CD4-positive, alpha-beta memory T cell (primary cell): ENCODE measurements at regions not wholly inside any gene's neighbourhood (a gene's known extent, or its start where the extent isn't known, plus 50 kb on each side); places are given as distances from the start of the nearest gene placed in this dataset.

Experiments used
- CTCF ChIA-PET: fragments of 350-600 bp; sonication (Branson Sonifier 250); formaldehyde crosslinking; loops from one replicate; lab custom pipeline; 2021; ENCODE audit warnings: inconsistent platforms; ENCODE audit not compliant: partially characterized antibody; lab: Charles Lee
- POLR2A ChIA-PET: fragments of 350-600 bp; sonication (Branson Sonifier 250); formaldehyde crosslinking; loops from one replicate; lab custom pipeline; 2021; ENCODE audit not compliant: partially characterized antibody; lab: Charles Lee
- DNase-seq, 5 donors: peaks; one replicate each; pipeline versions ENCODE4 v3.0.0 to v3.0.0-alpha.2; 2020 to 2022; ENCODE audit warnings: mixed read lengths in 1 of 5
- H3K27ac ChIP-seq: one replicate; pipeline ENCODE4 v1.7.0; 2013; ENCODE audit warnings: low read depth, low read length
- H3K27me3 ChIP-seq: 2 replicates; pipeline ENCODE4 v1.7.0; 2013; ENCODE audit warnings: mild to moderate bottlenecking, low read length, moderate library complexity; ENCODE audit not compliant: insufficient read depth
- H3K36me3 ChIP-seq: 2 replicates; pipeline ENCODE4 v1.7.0; 2013; ENCODE audit warnings: mild to moderate bottlenecking, low read length, moderate library complexity; ENCODE audit not compliant: insufficient read depth
- H3K4me1 ChIP-seq: 2 replicates; pipeline ENCODE4 v1.7.0; 2013; ENCODE audit warnings: mild to moderate bottlenecking, low read length, moderate library complexity; ENCODE audit not compliant: insufficient read depth
- H3K4me3 ChIP-seq, 2 donors: one replicate each; pipeline ENCODE4 v1.7.0; 2013; ENCODE audit warnings: low read length in 2 of 2, mild to moderate bottlenecking in 1 of 2
- H3K9me3 ChIP-seq, 2 donors: one replicate each; pipeline ENCODE4 v1.7.0; 2013; ENCODE audit warnings: low read length in 2 of 2, control low read depth in 1 of 2; ENCODE audit not compliant: control insufficient read depth in 1 of 2
- H3K27ac Mint-ChIP-seq, 7 donors: one replicate each; pipeline ENCODE4 v1.8.0; 2020 to 2021; ENCODE audit warnings: mixed read lengths in 7 of 7, mild to moderate bottlenecking in 6 of 7, inconsistent platforms in 3 of 7, moderate library complexity in 3 of 7
- H3K27me3 Mint-ChIP-seq, 2 donors: one replicate each; pipeline ENCODE4 v1.8.0; 2020 to 2021; ENCODE audit warnings: mixed read lengths in 2 of 2
- H3K36me3 Mint-ChIP-seq, 2 donors: one replicate each; pipeline ENCODE4 v1.8.0; 2020 to 2021; ENCODE audit warnings: mixed read lengths in 2 of 2, inconsistent platforms in 1 of 2, mild to moderate bottlenecking in 1 of 2
- H3K4me1 Mint-ChIP-seq, 4 donors: one replicate each; pipeline ENCODE4 v1.8.0; 2020 to 2021; ENCODE audit warnings: mixed read lengths in 4 of 4, mild to moderate bottlenecking in 1 of 4
- H3K4me3 Mint-ChIP-seq, 8 donors: one replicate each; pipeline ENCODE4 v1.8.0; 2020 to 2021; ENCODE audit warnings: mixed read lengths in 8 of 8, mild to moderate bottlenecking in 7 of 8, moderate library complexity in 6 of 8, inconsistent platforms in 3 of 8
- H3K9me3 Mint-ChIP-seq, 8 donors: one replicate each; pipeline ENCODE4 v1.8.0; 2020 to 2021; ENCODE audit warnings: mixed read lengths in 8 of 8, mild to moderate bottlenecking in 5 of 8, inconsistent platforms in 3 of 8, moderate library complexity in 1 of 8
- intact Hi-C: fragments of 100-400 bp; cut with micrococcal nuclease; formaldehyde crosslinking; loops from one replicate; pipeline ENCODE4 v1.15.1; 2023

DNA sequence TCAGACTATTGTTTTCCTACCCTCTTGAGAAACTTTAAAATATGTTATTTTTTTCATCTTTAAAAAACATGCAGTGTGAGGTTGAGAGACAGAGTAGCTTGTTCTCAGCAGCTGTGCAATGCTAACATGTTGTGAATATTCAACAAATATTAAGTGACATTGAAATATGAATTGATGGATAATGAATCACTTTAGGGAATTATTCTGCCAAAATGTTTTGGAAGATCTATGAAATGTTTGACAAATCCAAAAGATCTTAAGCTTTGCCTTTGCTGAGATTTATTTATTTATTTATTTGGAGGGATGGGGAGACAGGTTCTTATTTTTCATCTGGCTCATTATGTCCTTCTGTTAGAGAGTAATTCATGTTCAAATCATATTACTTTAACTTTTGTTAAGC, 680.1 kb upstream of the CXADR start:
- Mint-ChIP-seq H3K4me1 (no peaks in the 10 kb centered on the region), H3K36me3 (no peaks in the 10 kb centered on the region), H3K27ac (no peak overlapping the region), H3K9me3 (peaks cover 0 to 11% (median under 1%) of the 10 kb centered on the region in 8 donors), H3K4me3 (no peak overlapping the region), H3K27me3 (no peaks in the 10 kb centered on the region)
- intact Hi-C loops = no loop called here
- Histone ChIP-seq H3K9me3 (no peaks in the 10 kb centered on the region), H3K36me3 (no peaks in the 10 kb centered on the region), H3K4me3 (no peak overlapping the region), H3K4me1 (no peaks in the 10 kb centered on the region), H3K27ac (no peak overlapping the region), H3K27me3 (no peaks in the 10 kb centered on the region)
- POLR2A ChIA-PET = no interaction called here
- no peak for DNase-seq
- CTCF ChIA-PET = no interaction called here

DNA sequence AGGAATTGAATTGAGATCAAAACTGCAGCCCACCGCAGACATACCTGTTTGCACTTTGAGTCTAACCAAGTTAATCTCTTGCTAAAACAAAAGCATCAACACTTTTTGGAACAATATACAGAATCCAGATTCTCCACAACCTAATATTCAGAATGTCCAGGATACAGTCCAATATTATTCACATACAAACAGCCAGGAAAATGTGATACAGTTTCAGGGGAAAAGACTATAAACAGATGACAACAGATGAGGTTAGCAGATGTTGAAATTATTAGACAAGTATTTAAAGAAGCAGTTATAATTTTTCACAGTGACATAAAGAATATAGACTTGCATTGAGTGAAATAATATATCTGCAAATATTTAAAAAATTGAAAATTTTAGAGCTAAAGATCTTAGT, 678.1 kb upstream of the CXADR start:
- intact Hi-C loops = no loop called here
- H3K4me3 Mint-ChIP-seq = no peak overlapping the region
- no peak overlapping the region for H3K4me3 ChIP-seq
- peaks cover 0 to 12% (median under 1%) of the 10 kb centered on the region in 8 donors for H3K9me3 Mint-ChIP-seq
- no peaks in the 10 kb centered on the region for H3K4me1 Mint-ChIP-seq
- H3K36me3 Mint-ChIP-seq = no peaks in the 10 kb centered on the region
- H3K27ac ChIP-seq = no peak overlapping the region
- POLR2A ChIA-PET = no interaction called here
- no peaks in the 10 kb centered on the region for H3K36me3 ChIP-seq
- H3K27me3 ChIP-seq = no peaks in the 10 kb centered on the region
- CTCF ChIA-PET = no interaction called here
- H3K9me3 ChIP-seq = no peaks in the 10 kb centered on the region
- no peaks in the 10 kb centered on the region for H3K4me1 ChIP-seq
- no peaks in the 10 kb centered on the region for H3K27me3 Mint-ChIP-seq
- DNase-seq = no peak
- H3K27ac Mint-ChIP-seq = no peak overlapping the region

GRCh38 chr21:16837321-16837720, 675.5 kb upstream of the CXADR start:
- intact Hi-C loops = no loop called here
- no peak overlapping the region for H3K4me3 ChIP-seq
- Mint-ChIP-seq H3K4me1 (no peaks in the 10 kb centered on the region), H3K4me3 (no peak overlapping the region), H3K9me3 (peaks cover 0 to 8% (median 0%) of the 10 kb centered on the region in 8 donors), H3K27ac (no peak overlapping the region), H3K27me3 (no peaks in the 10 kb centered on the region), H3K36me3 (no peaks in the 10 kb centered on the region)
- H3K36me3 ChIP-seq = no peaks in the 10 kb centered on the region
- ChIA-PET CTCF (no interaction called here), POLR2A (no interaction called here)
- no peak overlapping the region for H3K27ac ChIP-seq
- DNase-seq = no peak
- H3K4me1 ChIP-seq = no peaks in the 10 kb centered on the region
- no peaks in the 10 kb centered on the region for H3K9me3 ChIP-seq
- H3K27me3 ChIP-seq = no peaks in the 10 kb centered on the region

DNA sequence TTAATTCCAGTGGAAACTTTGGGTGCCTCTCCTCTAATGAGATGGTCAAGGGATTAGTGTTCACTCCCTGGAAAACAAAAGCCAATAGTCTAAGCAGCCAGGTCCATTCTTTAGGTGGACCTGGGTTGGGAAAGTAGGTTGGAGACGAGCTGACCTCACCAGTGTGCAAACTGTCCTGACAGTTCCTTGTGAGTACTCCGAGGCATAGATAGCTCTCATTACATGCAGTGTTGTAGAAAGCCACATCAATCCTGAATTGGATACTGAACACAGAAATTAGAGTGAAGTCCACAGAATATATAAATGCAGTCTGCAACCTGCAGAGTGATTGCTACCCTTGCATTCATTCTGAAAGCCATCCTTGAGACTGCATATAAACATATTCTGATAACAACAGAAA, 675.1 kb upstream of the CXADR start:
- H3K4me1 ChIP-seq = no peaks in the 10 kb centered on the region
- intact Hi-C loops = no loop called here
- POLR2A ChIA-PET = no interaction called here
- Mint-ChIP-seq H3K4me3 (no peak overlapping the region), H3K36me3 (no peaks in the 10 kb centered on the region), H3K27ac (no peak overlapping the region), H3K27me3 (no peaks in the 10 kb centered on the region), H3K4me1 (no peaks in the 10 kb centered on the region), H3K9me3 (peaks cover 0 to 8% (median 0%) of the 10 kb centered on the region in 8 donors)
- no peak overlapping the region for H3K27ac ChIP-seq
- no peak overlapping the region for H3K4me3 ChIP-seq
- CTCF ChIA-PET = no interaction called here
- H3K9me3 ChIP-seq = no peaks in the 10 kb centered on the region
- H3K36me3 ChIP-seq = no peaks in the 10 kb centered on the region
- DNase-seq = no peak
- H3K27me3 ChIP-seq = no peaks in the 10 kb centered on the region

DNA sequence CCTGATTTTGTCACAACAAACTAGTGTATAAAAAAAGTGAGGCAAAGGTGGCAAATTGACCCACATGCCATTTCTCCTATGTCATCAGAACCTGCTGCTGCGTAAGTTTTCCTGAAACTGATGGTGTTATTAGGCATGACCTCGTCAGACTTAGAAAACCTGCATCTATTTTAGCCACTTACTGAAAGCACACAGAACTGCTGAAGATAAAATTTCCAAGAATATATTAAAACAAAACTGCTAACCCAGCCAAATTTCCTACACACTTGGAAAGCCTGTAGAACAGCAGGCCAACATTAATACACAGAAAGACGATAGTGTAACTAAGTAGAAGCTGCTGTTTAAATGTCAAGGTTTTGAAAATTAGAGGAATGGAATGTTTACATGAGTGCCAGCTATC, 674.5 kb upstream of the CXADR start:
- no peaks in the 10 kb centered on the region for H3K4me1 ChIP-seq
- no peaks in the 10 kb centered on the region for H3K27me3 ChIP-seq
- no peaks in the 10 kb centered on the region for H3K36me3 Mint-ChIP-seq
- H3K27ac ChIP-seq = no peak overlapping the region
- DNase-seq = no peak
- no peaks in the 10 kb centered on the region for H3K4me1 Mint-ChIP-seq
- H3K9me3 ChIP-seq = no peaks in the 10 kb centered on the region
- no peak overlapping the region for H3K4me3 ChIP-seq
- no peaks in the 10 kb centered on the region for H3K27me3 Mint-ChIP-seq
- H3K9me3 Mint-ChIP-seq = peaks cover 0 to 8% (median under 1%) of the 10 kb centered on the region in 8 donors
- ChIA-PET POLR2A (no interaction called here), CTCF (no interaction called here)
- H3K27ac Mint-ChIP-seq = no peak overlapping the region
- no peak overlapping the region for H3K4me3 Mint-ChIP-seq
- intact Hi-C loops = no loop called here
- H3K36me3 ChIP-seq = no peaks in the 10 kb centered on the region

DNA sequence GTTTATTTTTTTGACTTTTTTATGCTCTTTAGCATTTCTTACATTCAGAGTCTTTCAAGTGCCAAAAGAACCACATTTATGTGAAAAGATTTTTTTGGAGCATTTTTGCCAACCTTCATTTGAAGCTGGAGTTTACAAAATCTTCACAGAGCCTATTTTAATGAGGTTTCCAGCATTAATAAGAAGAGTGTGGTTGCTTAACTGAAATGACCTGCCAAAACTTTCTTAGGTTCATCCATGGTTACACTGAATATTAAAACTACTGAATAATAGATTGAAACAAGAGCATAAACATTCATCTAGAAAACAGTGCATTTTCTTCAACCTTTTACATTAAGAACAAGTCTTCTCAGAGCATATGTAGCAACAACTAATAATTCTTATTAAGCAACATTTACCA, 672.3 kb upstream of the CXADR start:
- ChIA-PET POLR2A (no interaction called here), CTCF (no interaction called here)
- Mint-ChIP-seq H3K27me3 (no peaks in the 10 kb centered on the region), H3K9me3 (peaks cover 0 to 11% (median 4%) of the 10 kb centered on the region in 8 donors), H3K27ac (no peak overlapping the region), H3K36me3 (no peaks in the 10 kb centered on the region), H3K4me3 (no peak overlapping the region), H3K4me1 (no peaks in the 10 kb centered on the region)
- no peak for DNase-seq
- no peak overlapping the region for H3K4me3 ChIP-seq
- H3K4me1 ChIP-seq = no peaks in the 10 kb centered on the region
- H3K27me3 ChIP-seq = no peaks in the 10 kb centered on the region
- no peak overlapping the region for H3K27ac ChIP-seq
- no peaks in the 10 kb centered on the region for H3K9me3 ChIP-seq
- intact Hi-C loops = no loop called here
- no peaks in the 10 kb centered on the region for H3K36me3 ChIP-seq

DNA sequence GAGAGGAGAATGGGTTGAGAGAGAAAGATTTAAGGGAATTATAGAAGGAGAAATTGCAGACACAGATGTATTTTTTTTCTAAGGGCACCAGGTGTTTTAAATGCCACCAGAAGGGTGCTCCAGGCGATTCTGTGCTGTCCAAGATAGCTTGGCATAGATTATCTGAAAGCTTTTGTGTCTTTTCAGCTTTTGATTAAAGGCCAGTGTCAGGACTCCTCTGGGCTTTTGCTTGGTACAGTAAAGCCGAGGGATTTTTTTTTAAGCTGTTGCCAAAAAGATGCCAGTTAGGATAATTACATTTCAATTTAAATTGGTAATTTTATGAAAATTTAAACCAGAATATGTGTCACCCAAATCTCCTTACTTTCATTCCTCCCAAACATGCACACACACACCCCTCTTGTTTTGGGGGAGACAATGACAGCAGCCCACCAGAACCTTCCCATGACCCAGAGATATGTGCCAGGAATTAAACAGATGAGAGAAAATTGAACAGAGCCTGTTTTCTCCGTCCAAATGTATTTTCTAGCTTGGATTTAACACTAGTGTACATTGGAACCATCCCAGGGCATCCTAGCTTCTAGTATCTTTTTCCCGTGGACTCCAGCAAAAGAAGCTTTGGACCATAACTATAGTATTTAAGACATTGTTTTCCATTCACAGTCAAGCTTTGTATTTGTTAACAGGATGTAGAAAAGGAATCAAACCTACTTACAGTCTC, 670.7 kb upstream of the CXADR start:
- POLR2A ChIA-PET = no interaction called here
- H3K36me3 Mint-ChIP-seq = no peaks in the 10 kb centered on the region

GRCh38 chr21:16842696-16843035, 670.2 kb upstream of the CXADR start:
- no peak overlapping the region for H3K27ac Mint-ChIP-seq
- H3K9me3 Mint-ChIP-seq = peaks cover 0 to 13% (median 5%) of the 10 kb centered on the region in 8 donors
- H3K4me3 ChIP-seq = no peak overlapping the region
- no peaks in the 10 kb centered on the region for H3K4me1 Mint-ChIP-seq
- H3K27me3 ChIP-seq = no peaks in the 10 kb centered on the region
- DNase-seq = no peak
- ChIA-PET CTCF (no interaction called here), POLR2A (no interaction called here)
- H3K4me3 Mint-ChIP-seq = no peak overlapping the region
- no peaks in the 10 kb centered on the region for H3K4me1 ChIP-seq
- H3K36me3 Mint-ChIP-seq = no peaks in the 10 kb centered on the region
- H3K36me3 ChIP-seq = no peaks in the 10 kb centered on the region
- no peaks in the 10 kb centered on the region for H3K9me3 ChIP-seq
- H3K27ac ChIP-seq = no peak overlapping the region
- intact Hi-C loops = no loop called here
- H3K27me3 Mint-ChIP-seq = no peaks in the 10 kb centered on the region

More for the DNA sequence above, 670.7 kb upstream of the CXADR start:
- H3K27me3 Mint-ChIP-seq = no peaks in the 10 kb centered on the region
- no peak overlapping the region for H3K27ac Mint-ChIP-seq
- H3K4me1 Mint-ChIP-seq = no peaks in the 10 kb centered on the region
- H3K4me3 ChIP-seq = no peak overlapping the region
- H3K27me3 ChIP-seq = no peaks in the 10 kb centered on the region
- H3K36me3 ChIP-seq = no peaks in the 10 kb centered on the region
- CTCF ChIA-PET = no interaction called here
- H3K4me1 ChIP-seq = no peaks in the 10 kb centered on the region
- no peak for DNase-seq
- H3K27ac ChIP-seq = no peak overlapping the region
- H3K4me3 Mint-ChIP-seq = no peak overlapping the region
- no peaks in the 10 kb centered on the region for H3K9me3 ChIP-seq
- H3K9me3 Mint-ChIP-seq = peaks cover 0 to 13% (median 5%) of the 10 kb centered on the region in 8 donors
- intact Hi-C loops = no loop called here
